Activated naive CD4-positive, alpha-beta T cell (primary cell): ENCODE measurements at regions not wholly inside any gene's neighbourhood (a gene's known extent, or its start where the extent isn't known, plus 50 kb on each side); places are given as distances from the start of the nearest gene placed in this dataset.

Source experiments
- DNase-seq, 4 experiments: peaks; one replicate each; lab custom pipeline; 2025; lab: John Stamatoyannopoulos, UW

DNA sequence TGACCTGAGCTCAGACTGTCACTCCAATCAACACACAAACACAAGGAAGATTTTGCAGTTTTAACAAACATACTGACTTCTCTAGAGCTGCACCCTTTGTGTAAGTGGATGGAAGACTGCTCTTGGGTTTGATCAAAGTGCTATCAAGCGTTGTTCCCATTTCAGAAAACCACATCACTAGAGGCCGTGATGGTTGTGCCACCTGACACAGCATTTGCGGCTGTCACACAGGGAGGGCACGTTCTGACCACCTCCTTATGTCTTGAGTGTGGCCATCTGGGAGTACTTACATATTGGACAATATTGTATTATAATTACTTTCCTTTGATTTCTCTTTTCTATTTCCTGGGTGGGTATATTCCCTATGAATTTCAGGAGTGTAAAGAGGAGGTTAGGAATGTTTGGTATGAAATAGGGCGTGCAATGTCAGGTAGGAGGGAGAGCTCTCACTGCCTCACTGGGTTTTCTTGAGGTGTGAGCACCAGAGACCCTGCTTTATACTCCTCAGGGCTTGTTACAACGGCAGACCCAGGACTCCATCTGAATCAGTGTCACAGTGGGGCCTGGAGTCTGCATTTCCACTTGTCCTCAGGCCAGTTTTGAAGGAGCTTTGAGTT lies 74.3 kb downstream of the SYNE3 start:
- DNase-seq, result no peak

- DNase-seq, result no peak
Measured at GRCh38 chr14:95440951-95441350, 75.5 kb downstream of the SYNE3 start.

DNA sequence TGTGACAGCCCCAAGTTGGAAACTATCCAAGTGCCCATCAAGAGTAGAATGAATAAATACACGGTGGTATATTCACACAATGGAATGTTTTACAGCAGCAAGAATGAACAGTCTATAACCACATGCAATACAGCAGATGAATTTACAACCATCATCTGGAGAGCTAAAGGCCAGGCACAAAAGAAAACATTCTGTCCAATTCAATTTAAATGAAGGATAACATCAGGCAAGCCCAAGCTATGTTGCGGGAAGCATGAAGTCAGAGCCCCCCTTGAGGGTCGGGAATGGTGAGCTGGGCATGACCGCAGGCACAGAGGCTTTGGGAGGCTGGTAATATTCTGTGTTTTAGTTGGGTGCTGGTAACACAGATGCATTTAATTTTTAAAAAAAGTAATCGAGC lies 76.0 kb downstream of the SYNE3 start:
- no peak for DNase-seq

- DNase-seq, result no peak
Measured at GRCh38 chr14:95439881-95440280, 76.6 kb downstream of the SYNE3 start.

- no peak for DNase-seq
Measured at GRCh38 chr14:95437715-95438114, 78.7 kb downstream of the SYNE3 start.

GRCh38 chr14:95436354-95436753 lies 80.1 kb downstream of the SYNE3 start:
- no peak for DNase-seq

GRCh38 chr14:95434121-95434520 lies 82.3 kb downstream of the SYNE3 start:
- no peak for DNase-seq

GRCh38 chr14:95433094-95433478 lies 83.4 kb downstream of the SYNE3 start:
- DNase-seq, result no peak

DNA sequence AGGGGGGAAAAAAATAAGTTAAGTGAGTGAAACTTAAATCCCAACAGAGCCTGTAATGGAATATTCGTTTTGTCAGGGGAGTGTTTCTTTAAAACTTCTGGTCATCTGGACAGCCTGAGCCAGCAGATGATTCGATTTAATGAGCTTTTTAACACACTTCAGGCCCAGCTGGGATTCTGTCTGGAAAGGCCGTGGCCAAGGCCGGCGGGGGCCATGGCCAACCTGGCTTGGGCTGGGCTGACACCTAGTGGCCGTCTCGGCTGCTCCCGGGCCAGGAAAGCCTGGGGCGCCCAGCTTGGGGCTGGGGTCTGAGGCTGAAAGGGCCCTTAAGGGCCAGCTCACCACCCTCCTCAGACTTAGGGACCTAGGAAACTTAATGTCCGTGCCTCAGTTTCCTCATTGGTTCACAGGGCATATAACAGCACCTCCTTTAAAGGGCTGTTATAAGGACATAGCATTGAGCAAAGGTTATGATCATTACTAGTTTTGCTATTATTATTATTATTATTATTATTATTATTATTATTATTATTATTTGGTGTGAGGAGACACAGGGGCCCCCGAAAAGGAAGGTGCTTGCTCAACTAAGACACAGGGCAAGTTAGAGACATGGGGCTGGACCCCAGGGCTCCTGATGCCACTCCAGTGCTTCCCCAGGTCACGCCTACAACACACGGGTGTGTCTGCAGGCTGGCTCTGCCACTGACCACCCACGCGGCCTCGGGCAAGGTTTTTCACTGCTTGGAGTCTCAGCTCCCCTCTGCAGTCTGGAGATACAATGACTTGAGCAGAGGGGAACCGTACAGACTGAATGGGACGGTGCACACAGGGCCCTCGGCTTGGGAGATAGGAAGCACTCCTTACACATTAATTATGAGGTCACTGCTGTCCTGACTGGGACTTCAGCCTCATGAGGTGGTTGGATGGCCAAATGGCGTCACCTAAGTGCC lies 84.0 kb downstream of the SYNE3 start:
- no peak for DNase-seq

- no peak for DNase-seq
Measured at GRCh38 chr14:95431199-95432143, 85.0 kb downstream of the SYNE3 start.

GRCh38 chr14:95428557-95428956 lies 87.9 kb downstream of the SYNE3 start:
- no peak for DNase-seq

DNA sequence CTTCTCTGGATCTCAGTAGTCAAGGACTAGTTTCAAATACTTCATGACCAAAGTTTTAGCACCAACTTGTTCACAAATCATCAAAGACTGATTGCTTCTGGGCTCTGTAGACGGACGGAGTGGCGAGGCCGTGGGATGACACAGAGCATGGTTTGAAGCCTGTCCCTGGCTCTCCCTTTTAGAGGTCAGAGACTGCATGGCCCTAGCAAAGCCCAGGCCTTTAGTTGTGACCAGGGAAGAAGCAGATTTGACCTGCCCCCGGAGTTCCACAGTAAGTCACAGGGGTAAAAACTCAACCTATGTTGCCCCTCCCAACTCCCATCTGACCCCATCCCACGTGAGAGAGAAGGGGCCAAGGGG lies 90.4 kb downstream of the SYNE3 start:
- DNase-seq, result no peak

- DNase-seq, result no peak
Measured at GRCh38 chr14:95425369-95426115, 90.9 kb downstream of the SYNE3 start.

- no peak for DNase-seq
Measured at GRCh38 chr14:95424529-95424928, 91.9 kb downstream of the SYNE3 start.

GRCh38 chr14:95421741-95422140 lies 94.7 kb downstream of the SYNE3 start:
- DNase-seq, result no peak

DNA sequence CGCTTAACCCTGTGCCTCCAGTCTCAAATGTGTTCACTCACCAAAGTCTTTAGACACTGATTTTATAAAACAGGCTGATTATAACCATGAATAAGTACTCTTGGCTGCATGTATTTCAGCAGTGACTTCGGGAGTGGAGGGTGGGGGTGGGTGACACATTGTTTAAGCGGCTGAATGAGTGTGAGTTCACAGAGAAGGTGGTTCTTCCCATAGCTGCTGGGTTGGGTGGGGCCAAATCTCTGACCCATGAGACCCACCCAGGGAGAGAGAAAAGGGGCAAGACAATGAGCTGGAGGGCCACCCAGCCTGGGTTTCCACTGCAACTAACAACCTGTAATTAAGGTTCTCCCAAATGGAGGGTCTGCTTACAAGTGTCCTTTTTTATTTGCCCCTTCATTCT lies 96.4 kb downstream of the SYNE3 start:
- no peak for DNase-seq

- no peak for DNase-seq
Measured at GRCh38 chr14:95419569-95419968, 96.9 kb downstream of the SYNE3 start.

- DNase-seq, result no peak
Measured at GRCh38 chr14:95418858-95419257, 97.6 kb downstream of the SYNE3 start.

DNA sequence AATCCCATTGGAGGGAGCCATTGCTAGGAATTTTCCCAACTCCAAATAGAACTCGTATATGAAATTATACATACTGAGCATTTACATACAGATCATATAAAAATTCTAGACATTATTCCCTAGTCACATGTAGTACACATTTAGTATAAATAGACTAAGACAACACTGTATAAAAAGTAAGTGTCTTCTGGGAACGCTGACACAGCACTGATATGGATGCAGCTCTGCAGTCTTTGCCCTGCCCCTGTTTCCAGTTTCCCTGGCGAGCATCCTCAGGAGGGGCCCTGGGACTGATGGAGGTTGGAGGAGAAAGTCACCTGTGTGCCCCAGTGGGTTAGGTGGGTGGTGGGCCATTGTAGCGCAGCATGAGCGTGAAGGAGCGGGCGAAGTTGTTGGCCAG lies 97.8 kb upstream of the CLMN start:
- no peak for DNase-seq

GRCh38 chr14:95415993-95416392 lies 96.3 kb upstream of the CLMN start:
- no peak for DNase-seq

GRCh38 chr14:95413289-95414215 lies 93.8 kb upstream of the CLMN start:
- DNase-seq, result no peak
